ENCODE measurements at regions not wholly inside any gene's neighbourhood (a gene's known extent, or its start where the extent isn't known, plus 50 kb on each side); places are given as distances from the start of the nearest gene placed in this dataset.
"Not testable (repeated sequence)": the region's sequence is repeated elsewhere in the genome, so short reads cannot be mapped to it uniquely, and the experiment has no call there.

DNA sequence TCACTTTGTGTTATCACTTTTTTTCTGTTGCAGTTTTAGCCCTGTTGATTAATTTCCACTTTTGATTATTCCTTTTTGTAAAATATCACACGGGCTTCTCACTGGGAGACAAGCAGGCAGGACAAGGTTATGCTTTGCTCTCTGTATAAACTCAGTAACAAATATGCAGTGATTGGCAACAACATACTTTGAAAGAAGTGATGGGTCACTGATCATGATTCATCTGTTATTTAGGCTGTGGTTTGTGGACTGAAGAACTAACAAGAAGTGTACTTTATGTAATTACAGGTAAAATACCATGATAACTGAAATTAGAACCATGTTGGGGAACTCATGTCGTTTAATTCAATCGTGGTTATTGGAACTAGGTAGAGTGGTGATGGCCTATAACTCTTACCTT lies 62.1 kb upstream of the ABI1 start:
- TF ChIP-seq, protein P1, sequence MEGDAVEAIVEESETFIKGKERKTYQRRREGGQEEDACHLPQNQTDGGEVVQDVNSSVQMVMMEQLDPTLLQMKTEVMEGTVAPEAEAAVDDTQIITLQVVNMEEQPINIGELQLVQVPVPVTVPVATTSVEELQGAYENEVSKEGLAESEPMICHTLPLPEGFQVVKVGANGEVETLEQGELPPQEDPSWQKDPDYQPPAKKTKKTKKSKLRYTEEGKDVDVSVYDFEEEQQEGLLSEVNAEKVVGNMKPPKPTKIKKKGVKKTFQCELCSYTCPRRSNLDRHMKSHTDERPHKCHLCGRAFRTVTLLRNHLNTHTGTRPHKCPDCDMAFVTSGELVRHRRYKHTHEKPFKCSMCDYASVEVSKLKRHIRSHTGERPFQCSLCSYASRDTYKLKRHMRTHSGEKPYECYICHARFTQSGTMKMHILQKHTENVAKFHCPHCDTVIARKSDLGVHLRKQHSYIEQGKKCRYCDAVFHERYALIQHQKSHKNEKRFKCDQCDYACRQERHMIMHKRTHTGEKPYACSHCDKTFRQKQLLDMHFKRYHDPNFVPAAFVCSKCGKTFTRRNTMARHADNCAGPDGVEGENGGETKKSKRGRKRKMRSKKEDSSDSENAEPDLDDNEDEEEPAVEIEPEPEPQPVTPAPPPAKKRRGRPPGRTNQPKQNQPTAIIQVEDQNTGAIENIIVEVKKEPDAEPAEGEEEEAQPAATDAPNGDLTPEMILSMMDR (conservative IDR thresholded peaks at IDR 0.05; ENCODE audit: low read depth, low read length), result not testable (repeated sequence)
- not testable (repeated sequence) for TF ChIP-seq EZH2 (IDR thresholded peaks at IDR 0.05; ENCODE audit: low read length, unreplicated experiment); EZH2phosphoT487 (IDR thresholded peaks at IDR 0.05; ENCODE audit: borderline replicate concordance, low read length)

Measured in PC-3 (cell line).